Epithelial cell of esophagus (primary cell): ENCODE measurements at regions not wholly inside any gene's neighbourhood (a gene's known extent, or its start where the extent isn't known, plus 50 kb on each side); places are given as distances from the start of the nearest gene placed in this dataset.

Experiments
- DNase-seq: peaks from one replicate; pipeline ENCODE4 v3.0.0; 2010; ENCODE audit warnings: low read depth
- H3K4me3 ChIP-seq: 2 replicates; pipeline ENCODE4 v1.5.1; 2011; ENCODE audit warnings: mild to moderate bottlenecking, low read length, control low read depth
- TF ChIP-seq, protein P1 (sequence below): IDR thresholded peaks from 2 replicates; pipeline ENCODE4 v1.5.1; 2011; ENCODE audit warnings: low read depth, mild to moderate bottlenecking, low read length, control low read depth, inconsistent platforms; ENCODE audit not compliant: insufficient read depth; ENCODE audit errors: missing control alignments

DNA sequence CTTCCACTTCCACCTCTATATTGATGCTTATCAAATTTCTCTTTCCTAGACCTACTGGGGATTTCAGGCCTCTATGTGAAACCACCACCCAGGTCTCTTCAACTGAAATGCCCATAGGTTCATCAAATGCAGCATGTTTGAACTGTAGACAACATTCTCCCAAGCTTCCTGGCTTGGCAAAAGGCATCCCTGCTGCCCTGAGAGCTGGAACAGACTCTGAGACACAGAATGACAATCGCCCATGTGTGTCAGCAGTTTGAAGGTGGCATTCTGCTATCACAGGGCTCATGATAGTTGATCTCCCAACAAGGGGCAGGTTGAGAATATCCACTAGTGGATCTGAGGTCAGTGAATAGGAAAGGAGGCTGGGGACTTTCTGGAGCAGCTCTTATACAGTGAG is 200.7 kb downstream of the RPLP1 start:
- DNase-seq, result no peak
- H3K4me3 ChIP-seq, result no peak overlapping the region
- TF ChIP-seq, protein P1, sequence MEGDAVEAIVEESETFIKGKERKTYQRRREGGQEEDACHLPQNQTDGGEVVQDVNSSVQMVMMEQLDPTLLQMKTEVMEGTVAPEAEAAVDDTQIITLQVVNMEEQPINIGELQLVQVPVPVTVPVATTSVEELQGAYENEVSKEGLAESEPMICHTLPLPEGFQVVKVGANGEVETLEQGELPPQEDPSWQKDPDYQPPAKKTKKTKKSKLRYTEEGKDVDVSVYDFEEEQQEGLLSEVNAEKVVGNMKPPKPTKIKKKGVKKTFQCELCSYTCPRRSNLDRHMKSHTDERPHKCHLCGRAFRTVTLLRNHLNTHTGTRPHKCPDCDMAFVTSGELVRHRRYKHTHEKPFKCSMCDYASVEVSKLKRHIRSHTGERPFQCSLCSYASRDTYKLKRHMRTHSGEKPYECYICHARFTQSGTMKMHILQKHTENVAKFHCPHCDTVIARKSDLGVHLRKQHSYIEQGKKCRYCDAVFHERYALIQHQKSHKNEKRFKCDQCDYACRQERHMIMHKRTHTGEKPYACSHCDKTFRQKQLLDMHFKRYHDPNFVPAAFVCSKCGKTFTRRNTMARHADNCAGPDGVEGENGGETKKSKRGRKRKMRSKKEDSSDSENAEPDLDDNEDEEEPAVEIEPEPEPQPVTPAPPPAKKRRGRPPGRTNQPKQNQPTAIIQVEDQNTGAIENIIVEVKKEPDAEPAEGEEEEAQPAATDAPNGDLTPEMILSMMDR, result no peak

DNA sequence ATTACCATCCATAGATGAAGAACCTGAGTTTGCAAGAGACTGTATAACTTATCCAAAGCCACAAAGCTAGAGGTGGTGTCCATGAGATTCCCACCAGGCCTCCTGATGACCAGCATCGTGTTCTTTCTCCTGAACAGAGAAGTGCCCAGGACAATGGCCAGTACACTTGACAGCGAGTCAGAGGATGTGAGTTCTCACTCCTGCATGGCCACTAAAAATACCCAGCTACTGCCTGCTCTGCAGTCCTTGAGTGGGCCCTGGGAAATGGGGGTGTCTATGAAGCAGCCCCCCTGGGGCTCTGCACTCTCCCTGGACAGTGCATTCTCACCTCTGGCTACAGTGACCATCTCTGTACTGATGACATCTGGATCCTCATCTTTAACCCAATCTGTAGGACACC is 201.2 kb downstream of the RPLP1 start:
- DNase-seq, result no peak
- H3K4me3 ChIP-seq, result no peak overlapping the region
- TF ChIP-seq, protein P1, result no peak

DNA sequence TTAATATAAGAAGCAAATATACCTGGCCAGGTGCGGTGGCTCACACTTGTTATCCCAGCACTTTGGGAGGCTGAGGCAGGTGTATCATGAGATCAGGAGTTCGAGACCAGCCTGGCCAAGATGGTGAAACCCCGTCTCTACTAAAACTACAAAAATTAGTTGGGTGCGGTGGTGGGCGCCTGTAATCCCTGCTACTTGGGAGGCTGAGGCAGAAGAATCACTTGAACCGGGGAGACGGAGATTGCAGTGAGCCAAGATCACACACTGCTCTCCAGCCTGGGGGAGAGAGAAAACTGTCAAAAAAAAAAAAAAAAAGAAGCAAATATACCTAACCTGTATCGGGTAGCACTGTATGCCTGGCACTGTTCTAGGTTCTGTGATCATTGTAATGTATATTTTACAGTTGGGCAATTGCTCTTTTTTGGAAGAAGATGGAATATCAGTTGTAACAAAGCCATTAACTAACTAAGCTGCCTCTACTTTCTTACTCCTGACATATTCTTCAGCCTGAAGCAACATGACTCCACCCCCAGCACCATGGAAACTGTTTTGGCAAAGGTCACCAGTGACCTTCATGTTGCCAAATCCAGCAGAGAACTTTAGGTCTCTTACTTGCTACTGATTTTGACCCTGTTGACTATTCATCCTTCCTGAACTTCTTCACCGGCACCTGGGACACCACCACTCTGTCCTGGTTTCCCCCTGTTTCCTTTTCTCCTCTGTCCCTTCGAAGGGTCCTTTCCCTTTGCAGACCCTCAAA is 203.8 kb downstream of the RPLP1 start:
- no peak overlapping the region for H3K4me3 ChIP-seq
- TF ChIP-seq, protein P1, result no peak
- DNase-seq, result no peak

DNA sequence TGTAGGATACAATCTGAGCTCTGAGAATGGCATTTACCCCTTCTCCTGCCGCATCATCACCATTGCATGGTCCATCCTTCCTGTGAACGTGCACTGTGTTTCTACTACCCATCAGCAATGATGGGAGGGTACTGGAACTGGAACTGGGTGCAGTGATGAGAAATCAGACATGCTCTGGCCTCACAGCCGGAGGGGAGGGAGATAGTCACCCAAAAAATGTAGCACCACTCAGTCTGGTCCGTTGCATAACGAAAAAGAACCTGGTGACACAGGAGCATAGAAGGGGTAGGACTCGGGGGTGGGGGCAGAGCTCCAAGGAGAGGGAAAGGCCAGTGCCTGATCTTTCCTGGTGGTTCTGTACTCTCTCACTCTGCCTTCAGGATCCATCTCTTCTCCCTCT is 205.0 kb downstream of the RPLP1 start:
- H3K4me3 ChIP-seq, result no peak overlapping the region
- no peak for DNase-seq
- TF ChIP-seq, protein P1, result no peak

DNA sequence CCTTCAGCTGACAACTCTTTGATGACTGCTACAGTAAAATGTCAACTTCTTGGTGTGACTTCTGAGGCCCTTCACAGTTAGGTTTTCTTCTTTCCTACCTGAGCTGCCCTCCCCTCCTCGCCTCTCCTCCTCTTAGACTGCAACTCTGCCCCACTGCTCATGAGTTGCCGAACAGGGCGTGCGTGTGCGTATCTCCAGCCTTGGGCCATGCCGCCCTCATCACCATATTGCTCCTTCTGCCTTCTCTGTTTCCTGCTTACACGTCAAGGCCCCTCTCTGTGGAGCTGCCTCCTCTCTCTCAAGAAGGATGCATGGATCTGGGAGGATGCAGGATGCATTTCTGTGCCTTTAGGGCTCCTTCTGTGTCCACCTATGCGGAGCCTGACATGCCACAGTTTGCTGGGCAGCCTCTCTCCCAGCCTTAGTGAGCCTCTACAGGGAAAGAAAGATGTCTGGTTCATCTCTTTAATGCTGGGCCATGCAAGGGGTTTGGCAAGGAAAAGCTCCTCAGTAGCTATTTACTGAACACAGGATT is 205.9 kb downstream of the RPLP1 start:
- TF ChIP-seq, protein P1, result no peak
- H3K4me3 ChIP-seq, result no peak overlapping the region

DNA sequence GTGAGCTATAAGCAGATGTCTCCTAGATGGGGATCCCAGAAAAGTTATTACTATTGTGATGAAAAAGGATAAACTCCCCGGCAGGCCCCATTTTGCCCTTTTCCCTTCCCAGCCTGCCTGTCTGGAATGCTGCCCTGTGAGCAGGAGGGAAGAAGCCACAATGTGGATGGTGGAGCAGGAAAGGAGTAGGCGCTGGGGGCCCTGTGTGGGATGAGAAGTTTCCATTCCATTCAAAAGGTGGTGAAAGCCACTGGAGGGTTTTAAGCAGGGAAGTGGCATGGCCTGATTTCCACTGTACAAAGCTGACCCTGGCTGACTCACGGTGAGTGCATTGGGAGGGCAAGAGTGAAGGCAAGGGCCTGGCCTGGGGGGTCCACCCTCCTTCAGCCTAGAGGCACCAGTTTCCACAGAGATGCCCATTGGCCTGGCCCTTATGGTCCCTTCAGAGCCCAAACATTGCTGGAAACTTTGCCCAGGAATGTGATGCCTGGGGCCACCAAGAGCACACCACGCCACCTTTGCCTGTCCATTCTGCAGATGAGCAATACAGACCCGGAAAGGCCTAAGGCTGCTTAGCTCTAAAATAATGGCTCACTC is 206.9 kb downstream of the RPLP1 start:
- no peak for DNase-seq
- TF ChIP-seq, protein P1, result no peak
- no peak overlapping the region for H3K4me3 ChIP-seq

More for the DNA sequence above, 205.9 kb downstream of the RPLP1 start:
- DNase-seq, result no peak
